Panc1 (cell line): ENCODE measurements at regions not wholly inside any gene's neighbourhood (a gene's known extent, or its start where the extent isn't known, plus 50 kb on each side); places are given as distances from the start of the nearest gene placed in this dataset.

Experiments used
- POLR2AphosphoS5 ChIP-seq: IDR thresholded peaks from 2 replicates; pipeline ENCODE4 v1.6.1; 2012; ENCODE audit warnings: mild to moderate bottlenecking, low read depth, low read length, moderate library complexity
- TF ChIP-seq, protein P1 (sequence below): fragments of 450-650 bp; IDR thresholded peaks from 2 replicates; pipeline ENCODE4 v1.5.1; 2017; ENCODE audit warnings: mild to moderate bottlenecking

- TF ChIP-seq, protein P1, sequence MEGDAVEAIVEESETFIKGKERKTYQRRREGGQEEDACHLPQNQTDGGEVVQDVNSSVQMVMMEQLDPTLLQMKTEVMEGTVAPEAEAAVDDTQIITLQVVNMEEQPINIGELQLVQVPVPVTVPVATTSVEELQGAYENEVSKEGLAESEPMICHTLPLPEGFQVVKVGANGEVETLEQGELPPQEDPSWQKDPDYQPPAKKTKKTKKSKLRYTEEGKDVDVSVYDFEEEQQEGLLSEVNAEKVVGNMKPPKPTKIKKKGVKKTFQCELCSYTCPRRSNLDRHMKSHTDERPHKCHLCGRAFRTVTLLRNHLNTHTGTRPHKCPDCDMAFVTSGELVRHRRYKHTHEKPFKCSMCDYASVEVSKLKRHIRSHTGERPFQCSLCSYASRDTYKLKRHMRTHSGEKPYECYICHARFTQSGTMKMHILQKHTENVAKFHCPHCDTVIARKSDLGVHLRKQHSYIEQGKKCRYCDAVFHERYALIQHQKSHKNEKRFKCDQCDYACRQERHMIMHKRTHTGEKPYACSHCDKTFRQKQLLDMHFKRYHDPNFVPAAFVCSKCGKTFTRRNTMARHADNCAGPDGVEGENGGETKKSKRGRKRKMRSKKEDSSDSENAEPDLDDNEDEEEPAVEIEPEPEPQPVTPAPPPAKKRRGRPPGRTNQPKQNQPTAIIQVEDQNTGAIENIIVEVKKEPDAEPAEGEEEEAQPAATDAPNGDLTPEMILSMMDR = no peak
- TF ChIP-seq POLR2AphosphoS5 = no peak
Observed at GRCh38 chr2:194938066-194938465, 719.0 kb upstream of the SLC39A10 start.
